ENCODE measurements at regions not wholly inside any gene's neighbourhood (a gene's known extent, or its start where the extent isn't known, plus 50 kb on each side); places are given as distances from the start of the nearest gene placed in this dataset.

GRCh38 chr21:15557925-15558324 is 171.9 kb upstream of the USP25 start:
- no peaks in the 10 kb centered on the region for H3K9me3 Mint-ChIP-seq
- intact Hi-C loops (cut with micrococcal nuclease): no loop called here

GRCh38 chr21:15558884-15559283 is 170.9 kb upstream of the USP25 start:
- Mint-ChIP-seq H3K9me3 (no peaks in the 10 kb centered on the region), H3K27ac (no peak overlapping the region), H3K4me1 (ENCODE audit: low read depth) (peaks cover 7% of the 10 kb centered on the region), H3K36me3 (ENCODE audit: low read depth) (no peaks in the 10 kb centered on the region), H3K27me3 (ENCODE audit: low read depth) (peaks cover 2% of the 10 kb centered on the region), H3K4me3 (ENCODE audit: low read depth) (no peak overlapping the region)
- no peak for DNase-seq (ENCODE audit: low spot score)
- intact Hi-C loops (cut with micrococcal nuclease): no loop called here

More at GRCh38 chr21:15557925-15558324, 171.9 kb upstream of the USP25 start:
- H3K36me3 Mint-ChIP-seq (ENCODE audit: low read depth): no peaks in the 10 kb centered on the region
- H3K4me1 Mint-ChIP-seq (ENCODE audit: low read depth): peaks cover 7% of the 10 kb centered on the region
- DNase-seq (ENCODE audit: low spot score): no peak
- H3K27ac Mint-ChIP-seq: no peak overlapping the region
- peaks cover 4% of the 10 kb centered on the region for H3K27me3 Mint-ChIP-seq (ENCODE audit: low read depth)
- H3K4me3 Mint-ChIP-seq (ENCODE audit: low read depth): no peak overlapping the region

- peaks cover 2% of the 10 kb centered on the region for H3K27me3 Mint-ChIP-seq (ENCODE audit: low read depth)
- DNase-seq (ENCODE audit: low spot score): no peak
- no peak overlapping the region for H3K27ac Mint-ChIP-seq
- H3K36me3 Mint-ChIP-seq (ENCODE audit: low read depth): no peaks in the 10 kb centered on the region
- H3K4me1 Mint-ChIP-seq (ENCODE audit: low read depth): peaks cover 7% of the 10 kb centered on the region
- H3K4me3 Mint-ChIP-seq (ENCODE audit: low read depth): no peak overlapping the region
- intact Hi-C loops (cut with micrococcal nuclease): no loop called here
- no peaks in the 10 kb centered on the region for H3K9me3 Mint-ChIP-seq
Measured at GRCh38 chr21:15559660-15560059, 170.1 kb upstream of the USP25 start.

GRCh38 chr21:15560383-15561056 is 169.3 kb upstream of the USP25 start:
- no peak overlapping the region for H3K27ac Mint-ChIP-seq

GRCh38 chr21:15562748-15563147 is 167.0 kb upstream of the USP25 start:
- H3K27ac Mint-ChIP-seq: no peak overlapping the region
- intact Hi-C loops (cut with micrococcal nuclease): no loop called here
- H3K4me1 Mint-ChIP-seq (ENCODE audit: low read depth): peaks cover 7% of the 10 kb centered on the region
- H3K4me3 Mint-ChIP-seq (ENCODE audit: low read depth): no peak overlapping the region
- no peaks in the 10 kb centered on the region for H3K36me3 Mint-ChIP-seq (ENCODE audit: low read depth)
- DNase-seq (ENCODE audit: low spot score): no peak
- H3K27me3 Mint-ChIP-seq (ENCODE audit: low read depth): peaks cover 4% of the 10 kb centered on the region
- H3K9me3 Mint-ChIP-seq: no peaks in the 10 kb centered on the region

More at GRCh38 chr21:15560383-15561056, 169.3 kb upstream of the USP25 start:
- Mint-ChIP-seq H3K9me3 (no peaks in the 10 kb centered on the region), H3K36me3 (ENCODE audit: low read depth) (no peaks in the 10 kb centered on the region), H3K27me3 (ENCODE audit: low read depth) (peaks cover 2% of the 10 kb centered on the region), H3K4me3 (ENCODE audit: low read depth) (no peak overlapping the region), H3K4me1 (ENCODE audit: low read depth) (peaks cover 7% of the 10 kb centered on the region)
- intact Hi-C loops (cut with micrococcal nuclease): no loop called here
- no peak for DNase-seq (ENCODE audit: low spot score)

GRCh38 chr21:15564907-15565306 is 164.9 kb upstream of the USP25 start:
- Mint-ChIP-seq H3K4me1 (ENCODE audit: low read depth) (peaks cover 7% of the 10 kb centered on the region), H3K36me3 (ENCODE audit: low read depth) (no peaks in the 10 kb centered on the region), H3K27me3 (ENCODE audit: low read depth) (peaks cover 8% of the 10 kb centered on the region), H3K4me3 (ENCODE audit: low read depth) (no peak overlapping the region), H3K9me3 (no peaks in the 10 kb centered on the region), H3K27ac (no peak overlapping the region)
- no peak for DNase-seq (ENCODE audit: low spot score)
- intact Hi-C loops (cut with micrococcal nuclease): no loop called here

GRCh38 chr21:15566703-15567102 is 163.1 kb upstream of the USP25 start:
- Mint-ChIP-seq H3K4me3 (ENCODE audit: low read depth) (no peak overlapping the region), H3K36me3 (ENCODE audit: low read depth) (no peaks in the 10 kb centered on the region), H3K27ac (no peak overlapping the region), H3K4me1 (ENCODE audit: low read depth) (no peaks in the 10 kb centered on the region), H3K27me3 (ENCODE audit: low read depth) (peaks cover 8% of the 10 kb centered on the region), H3K9me3 (no peaks in the 10 kb centered on the region)
- intact Hi-C loops (cut with micrococcal nuclease): no loop called here
- no peak for DNase-seq (ENCODE audit: low spot score)

GRCh38 chr21:15567191-15567590 is 162.6 kb upstream of the USP25 start:
- H3K4me3 Mint-ChIP-seq (ENCODE audit: low read depth): no peak overlapping the region
- H3K27ac Mint-ChIP-seq: no peak overlapping the region
- no peaks in the 10 kb centered on the region for H3K36me3 Mint-ChIP-seq (ENCODE audit: low read depth)
- peaks cover 8% of the 10 kb centered on the region for H3K27me3 Mint-ChIP-seq (ENCODE audit: low read depth)
- intact Hi-C loops (cut with micrococcal nuclease): no loop called here
- H3K4me1 Mint-ChIP-seq (ENCODE audit: low read depth): no peaks in the 10 kb centered on the region
- no peak for DNase-seq (ENCODE audit: low spot score)
- H3K9me3 Mint-ChIP-seq: no peaks in the 10 kb centered on the region

- Mint-ChIP-seq H3K4me1 (ENCODE audit: low read depth) (no peaks in the 10 kb centered on the region), H3K27ac (no peak overlapping the region), H3K4me3 (ENCODE audit: low read depth) (no peak overlapping the region), H3K27me3 (ENCODE audit: low read depth) (peaks cover 8% of the 10 kb centered on the region), H3K36me3 (ENCODE audit: low read depth) (no peaks in the 10 kb centered on the region), H3K9me3 (no peaks in the 10 kb centered on the region)
- DNase-seq (ENCODE audit: low spot score): no peak
- intact Hi-C loops (cut with micrococcal nuclease): no loop called here
Measured at GRCh38 chr21:15568516-15568915, 161.3 kb upstream of the USP25 start.

- Mint-ChIP-seq H3K36me3 (ENCODE audit: low read depth) (no peaks in the 10 kb centered on the region), H3K27me3 (ENCODE audit: low read depth) (no peaks in the 10 kb centered on the region), H3K4me3 (ENCODE audit: low read depth) (no peak overlapping the region), H3K9me3 (no peaks in the 10 kb centered on the region), H3K4me1 (ENCODE audit: low read depth) (no peaks in the 10 kb centered on the region), H3K27ac (no peak overlapping the region)
- no peak for DNase-seq (ENCODE audit: low spot score)
- intact Hi-C loops (cut with micrococcal nuclease): no loop called here
Measured at GRCh38 chr21:15586752-15587427, 142.9 kb upstream of the USP25 start.

GRCh38 chr21:15592271-15592860 is 137.4 kb upstream of the USP25 start:
- H3K4me3 Mint-ChIP-seq (ENCODE audit: low read depth): no peak overlapping the region
- intact Hi-C loops (cut with micrococcal nuclease): loop anchor here (5.0 kb wide), 3 partner anchors 110 to 1335 kb away; no protein-coding TSS in a partner anchor
- H3K36me3 Mint-ChIP-seq (ENCODE audit: low read depth): no peaks in the 10 kb centered on the region
- H3K27me3 Mint-ChIP-seq (ENCODE audit: low read depth): peaks cover 12% of the 10 kb centered on the region
- no peaks in the 10 kb centered on the region for H3K9me3 Mint-ChIP-seq
- H3K4me1 Mint-ChIP-seq (ENCODE audit: low read depth): no peaks in the 10 kb centered on the region
- DNase-seq (ENCODE audit: low spot score): no peak
- no peak overlapping the region for H3K27ac Mint-ChIP-seq

GRCh38 chr21:15592957-15593356 is 136.8 kb upstream of the USP25 start:
- Mint-ChIP-seq H3K9me3 (no peaks in the 10 kb centered on the region), H3K27ac (no peak overlapping the region), H3K4me1 (ENCODE audit: low read depth) (no peaks in the 10 kb centered on the region), H3K4me3 (ENCODE audit: low read depth) (no peak overlapping the region), H3K27me3 (ENCODE audit: low read depth) (peaks cover 12% of the 10 kb centered on the region), H3K36me3 (ENCODE audit: low read depth) (no peaks in the 10 kb centered on the region)
- DNase-seq (ENCODE audit: low spot score): no peak
- intact Hi-C loops (cut with micrococcal nuclease): loop anchor here (5.0 kb wide), 3 partner anchors 111 to 1336 kb away; no protein-coding TSS in a partner anchor

GRCh38 chr21:15601390-15601789 is 128.4 kb upstream of the USP25 start:
- Mint-ChIP-seq H3K36me3 (ENCODE audit: low read depth) (no peaks in the 10 kb centered on the region), H3K4me3 (ENCODE audit: low read depth) (no peak overlapping the region), H3K9me3 (no peaks in the 10 kb centered on the region), H3K27ac (no peak overlapping the region), H3K27me3 (ENCODE audit: low read depth) (no peaks in the 10 kb centered on the region), H3K4me1 (ENCODE audit: low read depth) (no peaks in the 10 kb centered on the region)
- intact Hi-C loops (cut with micrococcal nuclease): no loop called here
- DNase-seq (ENCODE audit: low spot score): no peak

Measured in activated T-helper 2 cell treated with anti-CD3 and anti-CD28 coated beads, Interferon-gamma antibody, Interleukin-2, Interleukin-4, amounts not matched to agents 10 μg/mL and 5 μg/mL and 100 μg/mL, durations not matched to agents 14 hours and 24 hours and 36 hours (primary cell).